Endothelial cell (in vitro differentiated cells): ENCODE measurements at regions not wholly inside any gene's neighbourhood (a gene's known extent, or its start where the extent isn't known, plus 50 kb on each side); places are given as distances from the start of the nearest gene placed in this dataset.

ENCODE experiments used
- DNase-seq: peaks from one replicate; pipeline ENCODE4 v3.0.0; 2021; ENCODE audit warnings: low spot score
- H3K27ac Mint-ChIP-seq: one replicate; pipeline ENCODE4 v1.8.0; 2021; ENCODE audit warnings: mixed read lengths, inconsistent platforms; ENCODE audit not compliant: unreplicated experiment
- H3K27me3 Mint-ChIP-seq: one replicate; pipeline ENCODE4 v1.8.0; 2021; ENCODE audit warnings: mild to moderate bottlenecking, moderate library complexity, mixed read lengths, inconsistent platforms; ENCODE audit not compliant: unreplicated experiment
- H3K36me3 Mint-ChIP-seq: one replicate; pipeline ENCODE4 v1.8.0; 2021; ENCODE audit warnings: mild to moderate bottlenecking, low read depth, mixed read lengths, inconsistent platforms; ENCODE audit not compliant: unreplicated experiment
- H3K4me1 Mint-ChIP-seq: one replicate; pipeline ENCODE4 v1.8.0; 2021; ENCODE audit warnings: mild to moderate bottlenecking, mixed read lengths, inconsistent platforms; ENCODE audit not compliant: unreplicated experiment
- H3K4me3 Mint-ChIP-seq: one replicate; pipeline ENCODE4 v1.8.0; 2021; ENCODE audit warnings: mild to moderate bottlenecking, mixed read lengths, inconsistent platforms; ENCODE audit not compliant: unreplicated experiment
- H3K9me3 Mint-ChIP-seq: one replicate; pipeline ENCODE4 v1.8.0; 2021; ENCODE audit warnings: mixed read lengths, inconsistent platforms; ENCODE audit not compliant: unreplicated experiment
- CTCF ChIP-seq: fragments of 200-600 bp; sonication (generic); IDR thresholded peaks from one replicate; pipeline ENCODE4 v1.5.0; 2021; ENCODE audit warnings: antibody characterized with exemption; ENCODE audit not compliant: unreplicated experiment

DNA sequence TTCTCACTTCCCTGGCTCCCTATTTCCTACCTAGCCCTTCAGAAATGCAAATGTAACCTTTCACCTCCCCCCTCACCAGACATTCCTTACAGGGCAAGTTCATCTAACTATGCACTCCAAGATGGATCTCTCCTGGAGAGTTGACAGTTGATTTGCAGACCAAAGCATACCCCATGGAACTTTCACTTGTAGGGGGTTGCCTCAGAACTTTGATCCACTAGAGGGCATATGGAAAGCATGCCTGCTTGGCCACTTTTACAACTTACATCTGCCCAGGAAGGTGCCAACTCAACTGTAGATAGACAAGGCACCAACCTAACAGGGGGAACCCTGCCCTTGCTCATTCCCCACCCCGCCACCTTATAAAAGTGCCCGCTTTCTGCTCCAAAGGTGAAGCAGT is 187.8 kb downstream of the NXNL2 start:
- H3K36me3 Mint-ChIP-seq, result no peaks in the 10 kb centered on the region
- no peaks in the 10 kb centered on the region for H3K9me3 Mint-ChIP-seq
- no peak for DNase-seq
- peak; percentile 44 for TF ChIP-seq CTCF
- no peaks in the 10 kb centered on the region for H3K4me1 Mint-ChIP-seq
- H3K4me3 Mint-ChIP-seq, result no peak overlapping the region
- no peaks in the 10 kb centered on the region for H3K27me3 Mint-ChIP-seq
- H3K27ac Mint-ChIP-seq, result no peak overlapping the region

GRCh38 chr9:88723751-88724150 is 188.8 kb downstream of the NXNL2 start:
- TF ChIP-seq CTCF, result no peak
- no peak for DNase-seq
- Mint-ChIP-seq H3K27me3 (no peaks in the 10 kb centered on the region), H3K4me1 (no peaks in the 10 kb centered on the region), H3K27ac (no peak overlapping the region), H3K4me3 (no peak overlapping the region), H3K9me3 (no peaks in the 10 kb centered on the region), H3K36me3 (no peaks in the 10 kb centered on the region)

- H3K4me3 Mint-ChIP-seq, result no peak overlapping the region
- TF ChIP-seq CTCF, result no peak
- H3K27ac Mint-ChIP-seq, result no peak overlapping the region
- DNase-seq, result no peak
- H3K4me1 Mint-ChIP-seq, result no peaks in the 10 kb centered on the region
- no peaks in the 10 kb centered on the region for H3K9me3 Mint-ChIP-seq
- H3K36me3 Mint-ChIP-seq, result no peaks in the 10 kb centered on the region
- no peaks in the 10 kb centered on the region for H3K27me3 Mint-ChIP-seq
These were observed 189.4 kb downstream of the NXNL2 start for GRCh38 chr9:88724331-88724730.

- Mint-ChIP-seq H3K9me3 (no peaks in the 10 kb centered on the region), H3K27ac (no peak overlapping the region), H3K36me3 (peaks cover under 1% of the 10 kb centered on the region), H3K4me3 (no peak overlapping the region), H3K4me1 (no peaks in the 10 kb centered on the region), H3K27me3 (no peaks in the 10 kb centered on the region)
- DNase-seq, result no peak
- no peak for TF ChIP-seq CTCF
These were observed 190.5 kb downstream of the NXNL2 start for GRCh38 chr9:88725300-88726019.

- TF ChIP-seq CTCF, result no peak
- Mint-ChIP-seq H3K4me3 (no peak overlapping the region), H3K36me3 (peaks cover 7% of the 10 kb centered on the region), H3K9me3 (no peaks in the 10 kb centered on the region), H3K27ac (no peak overlapping the region), H3K27me3 (no peaks in the 10 kb centered on the region), H3K4me1 (no peaks in the 10 kb centered on the region)
- no peak for DNase-seq
These were observed 191.8 kb downstream of the NXNL2 start for GRCh38 chr9:88726803-88727202.
